ENCODE measurements at regions not wholly inside any gene's neighbourhood (a gene's known extent, or its start where the extent isn't known, plus 50 kb on each side); places are given as distances from the start of the nearest gene placed in this dataset.

DNA sequence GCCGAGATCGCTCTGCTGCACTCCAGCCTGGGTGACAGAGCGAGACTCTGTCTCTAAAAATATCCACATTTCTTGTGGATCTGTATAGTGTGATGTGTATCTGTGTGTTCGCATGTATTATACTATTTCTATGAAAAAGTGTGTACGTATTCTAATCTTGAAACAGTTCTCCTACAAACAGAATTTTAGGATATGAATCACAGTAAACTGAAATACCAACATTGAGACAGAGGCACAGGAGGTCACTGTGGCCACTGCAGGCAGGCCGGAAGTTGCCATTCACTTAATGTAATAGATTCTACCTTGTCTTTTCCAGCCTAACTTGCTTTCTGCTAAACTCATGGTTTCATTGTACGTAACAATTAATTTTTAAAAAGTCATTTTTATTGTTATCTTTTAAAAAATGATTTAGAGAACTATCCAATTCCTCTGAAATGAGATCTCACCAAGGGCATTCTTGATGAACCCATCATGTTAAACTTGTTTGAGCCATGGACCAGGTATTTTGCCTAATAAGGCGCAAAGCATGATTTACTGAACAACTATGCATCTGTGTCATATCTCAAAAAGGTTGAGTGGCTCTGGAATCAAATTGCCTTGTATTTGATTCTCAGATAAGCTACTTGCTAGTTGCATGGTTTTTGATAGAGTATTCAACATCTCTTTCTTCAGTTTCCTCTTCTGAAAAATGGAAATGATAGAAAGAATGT lies 154.9 kb upstream of the GYPA start:
- TF ChIP-seq, protein P1, sequence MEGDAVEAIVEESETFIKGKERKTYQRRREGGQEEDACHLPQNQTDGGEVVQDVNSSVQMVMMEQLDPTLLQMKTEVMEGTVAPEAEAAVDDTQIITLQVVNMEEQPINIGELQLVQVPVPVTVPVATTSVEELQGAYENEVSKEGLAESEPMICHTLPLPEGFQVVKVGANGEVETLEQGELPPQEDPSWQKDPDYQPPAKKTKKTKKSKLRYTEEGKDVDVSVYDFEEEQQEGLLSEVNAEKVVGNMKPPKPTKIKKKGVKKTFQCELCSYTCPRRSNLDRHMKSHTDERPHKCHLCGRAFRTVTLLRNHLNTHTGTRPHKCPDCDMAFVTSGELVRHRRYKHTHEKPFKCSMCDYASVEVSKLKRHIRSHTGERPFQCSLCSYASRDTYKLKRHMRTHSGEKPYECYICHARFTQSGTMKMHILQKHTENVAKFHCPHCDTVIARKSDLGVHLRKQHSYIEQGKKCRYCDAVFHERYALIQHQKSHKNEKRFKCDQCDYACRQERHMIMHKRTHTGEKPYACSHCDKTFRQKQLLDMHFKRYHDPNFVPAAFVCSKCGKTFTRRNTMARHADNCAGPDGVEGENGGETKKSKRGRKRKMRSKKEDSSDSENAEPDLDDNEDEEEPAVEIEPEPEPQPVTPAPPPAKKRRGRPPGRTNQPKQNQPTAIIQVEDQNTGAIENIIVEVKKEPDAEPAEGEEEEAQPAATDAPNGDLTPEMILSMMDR (conservative IDR thresholded peaks at IDR 0.05; ENCODE audit: low read depth, low read length), result no peak
- no peak for TF ChIP-seq EZH2 (IDR thresholded peaks at IDR 0.05; ENCODE audit: borderline replicate concordance, low read depth, low read length, poor library complexity, severe bottlenecking)
